Panc1 (cell line): ENCODE measurements at regions not wholly inside any gene's neighbourhood (a gene's known extent, or its start where the extent isn't known, plus 50 kb on each side); places are given as distances from the start of the nearest gene placed in this dataset.

Source experiments
- ATAC-seq: fragments of 200-7000 bp; cut with Tn5 transposase; 2 replicates; pipeline ENCODE4 v1.9.1; 2020; ENCODE audit warnings: mild to moderate bottlenecking, moderate library complexity
- BruUV-seq: library from RNA; stranded (reverse); fragments of 400-500 nt; replicated peaks from 2 replicates; lab custom pipeline; 2021; lab: Mats Ljungman, UMichigan
- CTCF ChIA-PET: fragments of 300-600 bp; sonication (Branson Sonifier 250); formaldehyde crosslinking; loops from one replicate; lab custom pipeline; 2022; ENCODE audit warnings: antibody characterized with exemption; lab: Charles Lee
- POLR2A ChIA-PET: fragments of 300-600 bp; sonication (Branson Sonifier 250); formaldehyde crosslinking; loops from one replicate; lab custom pipeline; 2022; ENCODE audit warnings: antibody characterized with exemption; lab: Charles Lee
- DNase-seq: peaks from one replicate; pipeline ENCODE4 v3.0.0-alpha.2; 2010; ENCODE audit warnings: low read depth, low spot score
- H3K27ac ChIP-seq: 2 replicates; pipeline ENCODE4 v1.5.1; 2011; ENCODE audit warnings: mild to moderate bottlenecking, low read length, inconsistent platforms
- H3K27me3 ChIP-seq: fragments of 200-500 bp; sonication (Bioruptor generic); 2 replicates; pipeline ENCODE4 v1.6.0; 2014; ENCODE audit warnings: low read length, inconsistent platforms; ENCODE audit not compliant: control insufficient read depth, insufficient read depth
- H3K36me3 ChIP-seq: fragments of 200-500 bp; sonication (Bioruptor generic); 2 replicates; pipeline ENCODE4 v1.5.1; 2014; ENCODE audit warnings: inconsistent platforms, mild to moderate bottlenecking, low read length, moderate library complexity; ENCODE audit not compliant: control insufficient read depth, insufficient read depth
- H3K4me1 ChIP-seq: 2 replicates; pipeline ENCODE4 v1.5.1; 2011; ENCODE audit warnings: inconsistent platforms, mild to moderate bottlenecking, low read length, moderate library complexity; ENCODE audit not compliant: control insufficient read depth, insufficient read depth
- H3K4me3 ChIP-seq, 2 experiments: 2 replicates each; pipeline ENCODE4 v1.5.1; 2011 to 2012; ENCODE audit warnings: low read depth in 2 of 2, low read length in 2 of 2, mild to moderate bottlenecking in 2 of 2, inconsistent platforms in 1 of 2, moderate library complexity in 1 of 2
- H3K9me3 ChIP-seq: fragments of 200-500 bp; sonication (Bioruptor generic); 2 replicates; pipeline ENCODE4 v1.5.1; 2014; ENCODE audit warnings: low read depth, mild to moderate bottlenecking, inconsistent platforms, low read length, moderate library complexity; ENCODE audit not compliant: control insufficient read depth, insufficient read depth
- CTCF ChIP-seq: fragments of 450-650 bp; IDR thresholded peaks from 2 replicates; pipeline ENCODE4 v1.5.1; 2017; ENCODE audit warnings: mild to moderate bottlenecking
- POLR2AphosphoS5 ChIP-seq: IDR thresholded peaks from 2 replicates; pipeline ENCODE4 v1.6.1; 2012; ENCODE audit warnings: mild to moderate bottlenecking, low read depth, low read length, moderate library complexity
- REST ChIP-seq, 2 experiments: IDR thresholded peaks; 2 replicates each; pipeline ENCODE4 v1.6.1; 2011 to 2012; ENCODE audit warnings: low read depth in 2 of 2, control low read depth in 1 of 2, low read length in 1 of 2, mild to moderate bottlenecking in 1 of 2, moderate library complexity in 1 of 2; ENCODE audit not compliant: insufficient read depth in 1 of 2
- SIN3A ChIP-seq: IDR thresholded peaks from 2 replicates; pipeline ENCODE4 v1.6.1; 2012; ENCODE audit warnings: low read depth, mild to moderate bottlenecking, low read length, moderate library complexity, borderline replicate concordance; ENCODE audit not compliant: insufficient read depth
- TCF7L2 ChIP-seq: IDR thresholded peaks from 2 replicates; pipeline ENCODE4 v1.6.1; 2011; ENCODE audit warnings: mild to moderate bottlenecking, low read depth, low read length, inconsistent platforms
- in situ Hi-C: cut with HindIII; loops from 2 replicates; pipeline ENCODE4 v1.10.0; 2016; ENCODE audit warnings: low sequenced_read_pairs, low pct_unique_long_range_greater_than_20kb
- intact Hi-C: fragments of 100-400 bp; cut with micrococcal nuclease; formaldehyde crosslinking; loops from one replicate; pipeline ENCODE4 v1.10.0; 2022; ENCODE audit not compliant: unreplicated experiment

DNA sequence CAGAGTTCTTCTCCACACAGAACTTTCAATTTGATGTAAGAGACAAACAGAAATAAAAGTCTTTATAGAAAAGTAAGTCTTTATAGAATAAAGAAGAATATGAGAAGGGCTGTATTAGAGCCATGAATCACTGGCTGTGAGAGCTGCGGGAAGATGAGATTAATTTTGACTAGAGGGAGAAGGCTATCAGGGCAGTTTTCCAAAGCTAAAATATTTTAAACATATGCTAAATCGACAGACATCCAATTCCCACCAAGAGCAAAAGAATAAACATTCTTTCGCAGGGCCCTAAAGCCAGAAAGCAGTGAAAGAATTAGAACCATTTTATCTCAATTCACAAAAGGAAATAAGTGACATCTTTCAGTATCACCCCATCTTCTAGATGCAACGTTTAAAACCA lies 208.3 kb upstream of the MAP3K1 start:
- Histone ChIP-seq H3K4me3 (no peak overlapping the region), H3K36me3 (no peaks in the 10 kb centered on the region), H3K27me3 (peaks cover 2% of the 10 kb centered on the region; the same call in 1 of the 2 replicates), H3K27ac (no peak overlapping the region), H3K4me1 (no peaks in the 10 kb centered on the region), H3K9me3 (no peaks in the 10 kb centered on the region)
- no TSS peak for BruUV-seq
- ATAC-seq (no peak), DNase-seq (no peak)
- intact Hi-C loops: no loop called here
- ChIA-PET POLR2A (no interaction called here), CTCF (no interaction called here)
- in situ Hi-C loops: no loop called here
- TF ChIP-seq SIN3A: no peak
- TF ChIP-seq POLR2AphosphoS5: no peak
- TF ChIP-seq REST (IDR thresholded peaks at IDR 0.05; ENCODE audit: insufficient read depth in 1 of 2, low read depth in 2 of 2, low read length in 1 of 2): no peak

DNA sequence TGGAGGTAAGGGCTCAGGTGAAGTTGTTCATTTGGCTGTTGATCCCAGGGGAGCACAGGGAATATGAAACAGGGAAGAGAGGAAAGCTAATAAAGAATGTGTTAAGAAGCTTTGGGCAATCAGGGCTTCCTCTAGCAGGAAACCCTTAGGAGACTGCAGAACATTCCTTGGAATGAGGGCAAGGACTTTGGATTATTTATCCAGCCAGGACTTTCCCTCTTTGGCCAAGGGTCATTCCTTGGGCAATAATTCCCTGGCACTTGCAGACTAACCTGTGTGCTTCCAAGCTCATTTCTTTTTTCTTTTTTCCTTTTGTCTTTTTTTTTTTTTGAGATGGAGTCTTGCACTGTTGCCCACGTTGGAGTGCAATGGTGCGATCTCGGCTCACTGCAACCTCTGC lies 209.2 kb upstream of the MAP3K1 start:
- Histone ChIP-seq H3K36me3 (no peaks in the 10 kb centered on the region), H3K27me3 (peaks cover 2% of the 10 kb centered on the region; the same call in 1 of the 2 replicates), H3K4me1 (no peaks in the 10 kb centered on the region), H3K9me3 (no peaks in the 10 kb centered on the region), H3K27ac (no peak overlapping the region), H3K4me3 (no peak overlapping the region)
- POLR2A ChIA-PET: no interaction called here
- no peak for DNase-seq
- no peak for ATAC-seq
- BruUV-seq: no TSS peak
- no peak for TF ChIP-seq REST (IDR thresholded peaks at IDR 0.05; ENCODE audit: insufficient read depth in 1 of 2, low read depth in 2 of 2, low read length in 1 of 2)
- TF ChIP-seq POLR2AphosphoS5: no peak
- TF ChIP-seq TCF7L2: no peak
- no peak for TF ChIP-seq CTCF
- TF ChIP-seq SIN3A: no peak
- CTCF ChIA-PET: no interaction called here
- in situ Hi-C loops (no loop called here), intact Hi-C loops (no loop called here)
